NCI-H2107 (cell line): ENCODE measurements at regions not wholly inside any gene's neighbourhood (a gene's known extent, or its start where the extent isn't known, plus 50 kb on each side); places are given as distances from the start of the nearest gene placed in this dataset.

ENCODE experiments used
- DNase-seq: peaks from one replicate; lab custom pipeline; 2025; lab: John Stamatoyannopoulos, UW

GRCh38 chr10:62873866-62874265 lies 57.7 kb upstream of the EGR2 start:
- DNase-seq: no peak

- no peak for DNase-seq
Measured at GRCh38 chr10:62870866-62871265, 54.7 kb upstream of the EGR2 start.

- DNase-seq: no peak
Measured at GRCh38 chr10:62869958-62870357, 53.8 kb upstream of the EGR2 start.

GRCh38 chr10:62866941-62867340 lies 50.8 kb upstream of the EGR2 start:
- no peak for DNase-seq

- DNase-seq: no peak
Measured at GRCh38 chr10:62866451-62866850, 50.3 kb upstream of the EGR2 start.
